Stimulated activated CD8-positive, alpha-beta memory T cell treated with anti-CD3 and anti-CD28 coated beads, Interleukin-7, amount 100 ng/mL, for 4 hours (primary cell): ENCODE measurements at regions not wholly inside any gene's neighbourhood (a gene's known extent, or its start where the extent isn't known, plus 50 kb on each side); places are given as distances from the start of the nearest gene placed in this dataset.

Source experiments
- DNase-seq, 2 donors: peaks; one replicate each; pipeline ENCODE4 v3.0.0-alpha.2; 2020; ENCODE audit warnings: low read depth in 2 of 2

DNA sequence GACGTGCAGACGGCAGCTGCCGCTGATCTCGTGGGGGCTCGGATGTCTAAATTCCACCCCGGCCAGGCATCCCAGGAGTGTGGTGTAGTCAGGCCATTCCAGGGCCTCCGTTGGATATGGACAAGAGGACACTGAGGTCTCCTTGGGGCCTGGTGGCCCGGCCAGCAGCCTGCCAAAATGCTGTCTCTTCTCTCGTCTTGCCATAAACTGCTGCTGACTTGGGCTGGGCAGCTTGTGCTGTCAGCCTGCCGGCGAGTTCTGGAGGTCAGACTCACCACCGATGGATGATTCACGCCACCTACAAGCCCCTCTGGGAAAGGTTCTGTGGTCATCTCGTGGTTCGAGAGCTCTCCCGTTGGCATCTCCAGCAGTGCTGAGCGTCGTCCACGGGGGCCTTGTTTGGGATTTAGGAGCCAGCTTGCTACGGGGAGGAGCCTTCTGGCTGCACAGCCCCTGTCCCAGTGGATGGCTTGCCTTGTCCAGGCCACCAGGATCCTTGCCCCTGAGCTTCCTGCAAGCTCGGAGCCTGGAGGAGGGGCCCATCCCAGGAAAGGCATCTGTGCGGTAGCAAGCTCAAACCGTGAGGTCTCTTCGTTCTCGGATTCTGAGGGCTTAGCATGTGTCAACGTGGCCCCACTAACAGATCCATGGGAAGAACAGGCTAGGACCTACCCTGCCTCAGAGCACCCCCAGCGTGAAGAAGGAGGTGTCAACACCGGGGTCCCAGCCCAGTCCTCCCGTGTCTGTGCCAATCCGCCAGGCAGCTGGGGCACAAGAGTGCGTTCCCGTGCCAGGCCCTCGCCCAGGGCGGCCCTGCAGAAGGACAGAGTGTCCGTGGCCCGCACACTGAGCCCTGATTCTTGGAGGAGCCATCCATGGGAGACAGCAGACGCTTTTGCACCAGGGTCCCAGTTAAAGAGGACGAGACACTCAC, 1114.1 kb downstream of the BRD1 start:
- DNase-seq: no peak

DNA sequence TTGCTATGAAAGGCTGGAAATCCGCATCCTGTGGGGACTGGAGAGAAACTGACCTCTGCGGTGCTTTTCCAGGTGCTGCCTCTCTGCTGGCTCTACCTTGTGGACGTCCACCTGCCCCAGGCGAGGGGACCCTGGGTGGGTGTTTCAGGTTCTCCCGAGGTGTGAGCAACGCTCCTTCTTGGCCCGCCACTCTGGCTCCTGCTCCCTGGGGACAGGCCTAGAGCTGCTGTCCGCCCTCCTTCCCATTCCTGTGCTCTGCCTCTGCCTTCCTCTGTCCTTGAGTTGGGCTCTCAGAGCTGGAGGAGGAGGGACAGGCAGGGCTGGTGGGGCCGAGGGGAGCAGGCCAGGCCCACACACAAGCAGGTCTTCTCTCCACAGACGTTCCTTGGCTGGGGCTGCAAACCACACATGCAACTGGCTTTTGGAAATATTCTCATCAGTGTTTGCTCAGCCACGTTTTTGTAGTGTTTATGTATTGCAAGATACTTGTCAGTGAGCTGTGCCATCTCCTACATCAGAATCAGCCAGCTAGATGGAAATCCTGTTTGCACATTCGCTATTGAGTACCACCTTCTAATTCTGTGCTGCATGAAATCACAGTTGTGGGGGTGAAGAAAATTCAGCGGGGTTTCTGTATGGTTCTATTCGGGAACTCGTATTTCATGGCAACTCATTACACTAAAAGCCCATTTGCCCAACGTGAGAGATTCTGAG, 1115.0 kb downstream of the BRD1 start:
- no peak for DNase-seq

DNA sequence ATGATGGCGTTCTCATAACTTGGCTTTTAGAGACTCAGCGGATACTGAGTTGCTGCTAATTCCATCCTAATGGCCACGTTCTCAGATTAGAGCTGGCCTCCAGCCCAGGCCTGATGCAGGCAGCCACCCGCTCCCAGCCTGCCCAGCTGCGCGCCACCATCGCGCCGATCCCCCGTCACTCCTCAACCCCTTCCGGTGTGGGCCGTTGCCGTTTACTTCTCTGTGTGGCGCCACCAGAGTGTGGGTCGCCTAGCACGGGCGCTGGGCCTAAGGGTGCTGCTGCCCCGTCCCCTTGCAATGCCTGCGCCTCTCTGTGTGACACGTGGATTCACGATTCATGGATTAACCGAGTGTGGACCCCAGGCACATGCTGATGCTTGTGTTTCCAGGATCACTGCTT, 1116.0 kb downstream of the BRD1 start:
- DNase-seq: no peak

DNA sequence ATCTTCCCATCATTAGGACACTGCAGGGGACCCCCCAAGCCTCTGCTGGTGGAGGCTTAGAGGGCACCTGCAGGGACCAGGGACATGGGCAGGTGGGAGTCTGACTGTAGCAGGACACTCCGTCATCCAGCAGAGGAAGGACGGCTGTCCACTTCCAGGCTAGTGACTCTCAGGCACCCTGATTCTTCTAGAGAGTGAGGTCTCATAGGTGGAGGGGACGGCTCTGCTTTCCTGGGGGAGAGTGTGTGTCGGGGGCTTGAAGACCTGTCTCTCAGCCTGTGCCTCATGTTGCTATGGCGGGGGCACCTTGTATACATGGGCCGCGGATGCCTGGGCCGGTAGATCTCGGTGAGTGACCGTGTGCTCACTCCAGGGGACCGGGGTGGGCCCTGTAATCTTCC, 1116.6 kb downstream of the BRD1 start:
- no peak for DNase-seq

DNA sequence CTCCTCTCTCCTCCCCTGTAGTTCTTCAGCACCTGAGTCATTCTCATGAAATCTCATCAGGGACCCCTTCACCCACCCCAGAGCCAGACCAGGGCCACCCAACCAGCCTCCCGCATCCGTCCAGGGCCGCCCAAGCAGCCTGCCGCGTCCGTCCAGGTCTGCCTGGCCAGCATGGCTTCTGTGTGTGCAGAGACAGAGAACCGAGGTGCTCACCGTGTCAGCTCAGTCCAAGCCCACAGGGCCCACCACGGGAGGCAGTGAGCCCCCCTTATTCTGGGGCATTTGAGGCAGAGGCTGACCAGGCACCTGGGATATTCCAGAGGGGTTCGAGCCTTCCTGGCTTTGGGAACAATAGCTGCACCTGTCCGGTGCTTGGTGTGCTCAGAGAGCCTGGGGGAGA, 1117.3 kb downstream of the BRD1 start:
- no peak for DNase-seq

DNA sequence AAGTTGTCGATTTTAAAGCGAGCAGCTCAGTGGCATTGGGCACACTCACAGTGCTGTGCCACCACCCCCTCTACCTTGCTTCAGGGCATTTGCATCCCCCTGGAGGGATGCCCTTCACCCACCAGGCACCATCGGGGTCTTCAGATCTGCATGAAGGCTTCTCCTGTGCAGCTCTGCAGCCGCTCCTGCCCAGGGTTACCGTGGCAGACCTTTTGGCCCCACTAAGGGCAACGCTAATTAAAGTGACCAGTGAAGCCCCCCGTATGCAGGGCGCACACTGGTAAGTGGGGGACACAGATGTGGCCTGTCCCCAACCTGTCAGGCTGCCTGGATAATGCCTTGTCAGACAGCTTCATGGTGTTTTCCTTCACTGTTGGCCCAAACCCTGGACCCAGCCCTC, 1117.7 kb downstream of the BRD1 start:
- DNase-seq: no peak

DNA sequence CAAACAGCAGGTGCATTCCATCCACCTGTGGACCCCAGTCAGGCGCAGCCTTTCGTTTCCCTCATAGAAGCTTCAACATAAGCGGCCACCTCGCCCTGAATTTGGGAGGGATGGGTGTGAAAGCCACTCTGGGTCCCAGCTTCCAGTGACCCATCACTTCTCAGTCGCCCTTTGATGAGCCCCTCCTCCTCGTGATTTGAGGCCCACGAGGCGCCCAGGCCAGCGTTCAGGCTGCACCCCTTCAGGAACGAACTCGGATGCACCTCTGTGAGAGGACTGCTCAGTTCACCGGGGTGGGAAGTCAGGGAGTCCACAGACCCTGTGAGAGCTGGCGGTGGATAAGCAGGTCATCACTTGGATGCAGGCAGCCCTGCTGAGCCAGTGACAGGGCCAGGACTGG, 1118.2 kb downstream of the BRD1 start:
- DNase-seq: no peak

DNA sequence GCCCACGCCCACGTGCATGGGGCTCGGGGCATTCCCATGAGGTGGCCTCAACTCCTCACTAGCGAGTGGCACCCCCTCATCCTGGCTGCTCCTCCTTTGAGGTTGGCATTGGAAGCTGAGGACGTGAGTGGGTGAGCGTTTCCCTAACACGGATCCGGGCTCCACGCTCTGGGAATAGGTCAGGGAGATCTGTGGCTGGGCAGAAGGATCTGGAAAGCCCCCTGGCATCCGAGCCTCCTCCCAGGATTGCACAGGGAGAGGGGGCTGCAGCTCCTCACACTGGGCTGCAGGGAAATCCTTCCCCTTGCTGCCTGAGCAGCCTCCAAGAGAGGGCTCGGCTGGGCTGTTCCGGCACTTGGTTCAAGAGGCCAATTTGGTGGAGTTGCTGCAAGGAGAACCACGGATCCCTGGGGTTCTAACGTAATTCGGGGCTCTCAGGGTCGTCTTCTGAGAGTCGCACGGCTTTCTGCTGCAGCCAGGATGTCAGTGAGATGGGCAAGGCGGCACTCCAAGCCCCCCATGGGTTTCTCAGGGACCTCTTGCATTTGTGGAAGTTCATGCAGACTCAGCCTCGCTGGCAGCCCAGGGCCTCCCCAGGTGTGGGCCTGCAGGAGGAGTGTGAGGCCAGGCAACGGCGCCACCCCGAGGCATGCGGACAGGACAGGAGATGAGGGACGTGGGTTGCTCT, 1119.0 kb downstream of the BRD1 start:
- DNase-seq: no peak

DNA sequence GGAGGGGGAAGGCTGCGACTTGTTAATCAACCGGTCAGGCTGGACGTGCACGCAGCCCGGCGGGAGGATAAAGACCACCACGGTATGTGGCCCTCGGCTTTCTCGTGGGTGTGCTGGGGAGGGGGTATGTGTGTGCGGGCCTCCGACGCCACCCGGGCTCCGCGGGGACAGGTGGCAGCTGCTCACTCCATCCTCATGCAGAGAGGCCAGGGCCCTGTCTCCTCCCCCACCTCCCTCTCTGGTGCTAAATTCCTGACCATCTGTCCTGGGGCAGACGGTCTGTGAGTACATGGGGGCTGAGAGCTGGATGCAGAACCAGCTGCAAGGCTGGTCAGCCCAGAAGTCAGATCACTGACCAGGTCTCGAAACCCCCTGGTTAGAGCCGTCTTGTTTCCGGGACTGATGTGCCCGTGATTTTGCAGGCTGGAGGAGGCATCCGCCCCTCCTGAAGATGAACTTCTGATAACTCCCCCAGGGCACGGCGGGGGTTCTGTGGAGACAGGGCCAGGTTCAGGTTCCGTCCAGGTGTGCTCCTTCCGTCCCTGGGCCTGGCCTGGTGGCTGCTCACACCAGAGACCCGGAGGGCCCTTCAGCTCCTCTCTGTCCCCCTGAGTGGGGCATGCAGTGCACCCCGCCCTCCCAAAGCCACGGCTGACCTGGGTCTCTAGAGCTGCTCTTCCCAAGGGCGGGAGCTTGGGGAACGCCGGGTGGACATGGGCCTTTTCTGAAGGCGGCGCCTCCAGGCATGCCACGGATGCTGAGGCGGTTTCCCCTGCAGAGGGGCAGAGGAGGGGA, 1119.7 kb downstream of the BRD1 start:
- no peak for DNase-seq

DNA sequence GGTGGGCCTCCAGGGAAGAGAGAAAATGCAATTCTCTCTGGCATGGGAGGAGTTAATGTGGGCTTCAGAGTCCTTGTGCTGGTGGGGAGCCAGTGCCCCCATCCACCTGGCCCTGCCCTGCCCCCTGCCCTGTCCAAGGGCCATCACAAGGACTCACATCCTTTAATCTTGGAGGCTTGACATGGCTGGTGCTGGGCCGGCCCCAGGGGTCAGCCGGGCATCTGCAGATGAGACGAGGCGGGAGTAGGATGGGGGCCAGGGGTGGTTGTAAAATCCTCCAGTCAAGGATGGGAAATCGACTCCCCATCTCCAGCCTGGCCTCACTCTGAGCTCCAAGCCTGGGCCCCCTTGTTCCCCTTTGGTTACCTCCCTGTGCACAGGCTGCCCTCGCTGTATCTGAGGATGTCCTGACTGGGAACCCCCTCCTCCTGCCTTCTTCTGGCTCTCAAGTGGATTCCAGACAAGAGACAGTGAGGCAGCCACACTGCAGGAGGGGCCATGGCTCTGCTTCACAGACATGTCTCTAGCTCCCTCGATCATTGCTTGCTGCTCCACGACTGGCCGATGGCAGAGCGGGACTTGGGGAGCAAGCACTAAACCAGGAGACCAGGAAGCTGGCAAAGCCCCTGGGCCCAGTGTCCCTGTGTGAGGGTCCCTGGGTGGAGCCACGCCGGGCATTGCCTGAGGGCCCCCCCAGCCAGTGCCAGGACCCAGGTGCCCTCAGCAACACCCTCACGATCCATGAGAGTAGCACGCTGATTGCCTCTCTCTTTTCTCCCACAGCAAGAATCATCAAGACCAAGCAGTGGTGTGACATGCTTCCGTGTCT, 1120.5 kb downstream of the BRD1 start:
- no peak for DNase-seq

DNA sequence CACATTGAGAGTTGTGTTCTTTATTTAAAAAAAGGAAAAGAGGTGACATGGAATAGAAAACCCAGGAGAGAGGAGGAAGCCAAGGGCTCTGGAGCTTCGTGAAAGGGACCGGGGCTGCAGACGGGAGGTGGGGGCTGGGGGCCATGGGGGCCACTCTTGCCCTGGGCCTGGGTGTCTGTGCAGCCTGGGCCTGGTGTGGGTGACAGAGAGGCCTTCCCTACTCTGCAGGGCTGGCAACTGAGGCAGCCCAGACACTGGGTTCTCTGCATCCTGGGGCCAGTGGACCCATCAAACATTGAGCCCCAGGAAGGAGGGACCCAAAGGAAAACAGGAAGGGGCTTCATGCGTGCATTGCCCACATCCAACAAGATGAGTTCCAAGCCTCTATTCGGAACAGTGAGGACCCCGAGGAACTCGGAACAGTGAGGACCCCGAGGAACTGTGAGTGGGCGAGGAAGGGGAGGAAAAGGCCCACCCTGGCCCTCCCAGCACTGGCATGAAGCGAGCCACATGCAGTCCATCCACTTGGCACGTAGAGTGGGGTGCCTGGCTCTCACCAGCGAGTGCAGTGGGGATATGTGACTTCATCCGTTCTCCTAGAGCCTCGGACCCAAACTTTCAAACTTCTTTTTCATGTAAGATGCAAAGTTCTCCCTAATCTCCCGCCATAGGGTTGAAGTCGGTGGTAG, 1121.6 kb downstream of the BRD1 start:
- no peak for DNase-seq

DNA sequence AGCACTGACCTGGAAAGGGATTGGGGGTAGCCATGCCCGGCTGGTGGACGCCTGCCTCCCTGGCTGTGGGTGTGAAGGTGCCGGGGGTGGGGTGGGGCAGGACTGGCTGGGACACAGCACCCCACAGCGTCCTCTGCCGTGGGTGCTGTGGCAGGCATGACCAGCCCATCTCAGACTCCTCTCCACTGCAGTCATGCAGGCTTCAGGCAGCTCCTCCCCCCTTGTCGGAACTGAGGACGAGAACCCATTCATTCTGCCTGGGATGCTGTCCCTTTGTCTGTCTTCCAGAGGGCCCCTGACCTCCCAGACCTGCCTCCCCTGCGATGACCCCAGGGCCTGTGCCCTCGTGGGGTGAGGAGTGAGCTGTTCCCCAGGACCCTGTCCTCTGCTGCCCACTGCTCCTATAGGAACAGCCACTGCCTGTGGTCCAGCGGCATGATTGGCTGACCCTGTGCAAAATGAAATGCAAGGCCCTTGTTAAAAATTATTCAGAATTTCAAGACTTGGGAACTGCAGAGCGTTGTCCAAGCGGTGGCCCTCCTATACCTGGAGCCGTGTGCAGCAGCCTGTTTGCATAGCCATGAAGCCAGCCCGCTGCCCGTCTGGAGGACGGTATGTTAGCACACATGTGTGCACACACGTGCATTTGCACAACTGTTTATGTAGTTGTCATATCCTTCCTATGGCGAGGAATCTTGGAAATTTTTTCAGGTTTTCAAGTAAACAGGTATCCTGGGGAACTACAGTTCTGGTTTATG, 1122.3 kb downstream of the BRD1 start:
- DNase-seq: no peak

DNA sequence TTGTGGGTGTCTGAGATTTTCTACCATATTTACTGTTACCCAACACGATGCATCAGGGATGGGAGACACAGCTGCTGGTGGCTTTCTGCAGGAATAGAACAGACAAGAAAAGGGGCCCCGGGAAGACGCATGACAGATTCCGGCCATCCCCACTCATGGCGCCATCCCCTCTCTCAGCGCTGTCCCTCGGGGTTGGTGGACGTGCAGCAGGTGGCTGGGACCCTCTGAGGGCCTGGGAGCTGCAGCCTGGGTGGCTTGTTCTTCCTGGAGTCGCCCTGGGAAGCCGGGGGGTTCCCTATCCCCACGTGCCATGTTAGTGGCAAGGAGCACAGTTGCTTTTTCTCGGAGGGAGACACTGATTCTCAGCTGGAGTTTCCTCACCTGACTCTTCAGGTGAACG, 1123.3 kb downstream of the BRD1 start:
- no peak for DNase-seq

DNA sequence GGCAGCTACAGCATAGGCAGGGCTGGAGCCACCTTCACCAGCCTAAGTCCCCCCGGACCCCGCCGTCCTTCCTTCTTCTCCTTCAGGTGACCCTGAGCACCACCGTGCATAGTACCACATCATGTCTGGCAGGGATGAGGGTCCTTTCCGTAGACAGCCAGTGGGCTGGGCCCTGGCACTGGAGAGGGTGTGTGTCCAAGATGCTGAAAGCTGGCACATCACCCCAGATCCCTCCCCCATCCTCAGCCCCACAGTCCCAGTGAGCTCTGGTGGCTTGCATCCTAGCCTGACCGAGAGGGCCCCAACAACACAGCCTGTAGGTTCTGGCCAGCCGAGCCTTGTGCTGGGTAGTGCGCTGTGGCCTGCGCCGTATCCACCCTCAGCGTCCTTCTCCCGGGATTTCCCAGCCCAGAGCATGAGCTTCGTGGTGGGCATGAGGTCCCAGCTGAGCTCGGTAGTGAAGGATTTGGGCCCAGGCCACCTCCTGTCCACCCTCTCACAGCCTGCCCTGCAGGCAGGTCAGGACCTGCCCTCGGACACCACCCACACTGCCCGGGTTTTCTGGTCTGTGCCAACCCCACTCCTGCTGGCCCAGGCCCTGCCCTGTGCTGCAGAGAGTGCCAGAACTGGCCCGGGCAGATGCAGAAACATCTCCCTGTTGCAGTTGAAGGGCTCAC, 1124.3 kb downstream of the BRD1 start:
- no peak for DNase-seq

DNA sequence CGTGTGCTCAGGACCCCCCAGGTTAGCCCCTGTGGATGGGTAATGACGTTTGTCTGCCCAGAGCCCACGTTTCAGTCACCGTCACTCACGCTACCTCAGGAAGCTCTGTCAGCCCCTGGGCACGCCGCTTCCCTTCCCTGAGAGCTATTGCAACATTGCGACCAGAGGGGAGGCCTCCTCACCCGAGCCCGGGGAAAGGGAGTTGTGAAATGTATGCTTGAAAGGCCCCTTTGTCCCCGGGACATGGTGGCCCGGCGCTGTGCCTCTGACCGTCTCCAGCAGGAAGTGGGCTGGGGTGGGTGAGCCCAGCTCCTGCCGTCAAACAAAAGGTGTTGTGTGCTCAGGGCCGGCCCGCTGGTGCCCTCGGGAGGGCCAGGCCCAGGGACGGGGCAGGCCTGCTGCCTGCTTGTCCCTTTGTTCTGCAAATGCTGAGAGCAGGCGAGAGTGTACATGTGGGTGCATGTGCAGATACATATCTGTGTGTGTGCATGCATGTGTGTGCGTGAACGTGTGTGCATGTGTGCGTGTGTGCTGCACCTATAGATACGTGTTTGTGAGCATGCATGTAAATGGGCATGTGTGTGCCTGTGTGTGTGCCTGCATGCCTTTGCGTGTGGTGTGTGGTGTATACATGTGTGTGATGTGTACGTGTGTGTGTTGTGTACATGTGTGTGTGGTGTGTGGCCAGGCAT, 1125.0 kb downstream of the BRD1 start:
- DNase-seq: no peak

DNA sequence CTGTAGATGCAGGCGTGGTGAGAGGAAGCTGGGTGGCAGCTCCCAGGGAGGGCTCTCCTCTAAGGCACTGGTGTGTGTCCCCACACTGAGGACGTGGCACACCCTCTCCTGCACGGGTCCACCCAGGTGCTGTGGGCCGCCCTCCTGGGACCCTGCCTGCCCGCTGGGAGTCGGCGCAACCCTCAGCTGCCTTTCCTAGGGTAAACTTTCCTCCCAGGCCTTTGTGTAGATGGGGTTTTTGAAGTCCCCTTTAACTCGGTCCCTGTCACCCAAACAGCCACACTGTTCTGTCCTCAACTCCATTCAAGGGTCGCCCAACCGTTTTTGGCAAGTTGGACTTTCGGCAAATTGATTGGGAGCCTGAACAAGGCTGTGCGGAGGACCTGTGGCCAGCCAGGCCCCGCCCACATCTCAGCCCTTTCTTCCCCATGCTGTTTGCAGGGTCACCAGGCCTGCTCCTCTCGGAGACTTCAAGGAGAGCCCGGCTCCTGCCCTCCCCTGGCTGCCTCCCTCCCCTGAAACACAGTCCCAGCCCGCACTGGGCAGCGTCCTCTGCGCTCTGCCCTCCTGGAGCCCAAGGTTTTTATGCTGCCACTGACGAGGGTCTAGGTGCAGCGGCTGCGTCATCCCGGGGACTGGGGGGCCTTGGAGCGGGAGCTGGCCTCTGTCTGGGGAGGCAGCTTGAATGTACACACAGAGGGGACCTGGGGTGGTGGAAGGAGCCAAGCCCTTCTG, 1126.2 kb downstream of the BRD1 start:
- no peak for DNase-seq

DNA sequence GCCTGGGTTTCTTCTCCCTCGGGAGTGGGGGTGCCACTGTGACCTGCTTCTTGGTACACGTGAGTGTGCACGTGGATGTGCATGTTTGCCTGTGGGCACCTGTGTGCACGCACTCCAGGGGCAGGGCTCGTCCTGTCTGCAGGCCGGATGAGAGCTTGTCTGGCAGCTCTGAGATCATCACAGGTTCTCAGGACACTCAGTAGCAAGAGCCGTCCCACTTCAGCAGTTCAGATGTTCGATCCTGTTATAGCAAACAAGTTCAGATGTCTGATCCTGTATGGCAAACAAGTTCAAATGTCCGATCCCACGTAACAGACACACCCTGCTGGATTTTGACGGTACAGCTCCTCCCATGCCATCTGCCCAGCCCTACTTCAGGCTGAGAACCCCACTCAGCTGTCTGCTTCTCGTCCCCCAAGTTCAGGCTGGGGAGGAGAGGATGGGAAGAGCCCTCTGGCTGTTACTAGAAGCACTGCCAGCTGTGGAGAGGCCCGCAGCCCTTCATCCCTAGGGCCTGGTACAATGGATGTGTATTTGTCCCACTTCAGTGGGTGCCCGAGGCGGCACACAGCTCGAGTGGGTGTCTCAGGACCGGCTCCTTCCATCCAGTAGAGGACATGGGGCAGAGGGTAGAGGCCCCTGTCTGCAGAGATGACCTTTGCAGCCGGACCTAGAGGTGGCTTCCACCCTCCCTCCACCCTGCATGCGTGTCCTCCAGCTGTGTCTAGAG, 1126.9 kb downstream of the BRD1 start:
- no peak for DNase-seq
